DND-41 (cell line): ENCODE measurements at regions not wholly inside any gene's neighbourhood (a gene's known extent, or its start where the extent isn't known, plus 50 kb on each side); places are given as distances from the start of the nearest gene placed in this dataset.

Experiments
- CTCF ChIP-seq: IDR thresholded peaks from 2 replicates; pipeline ENCODE4 v1.5.1; 2012; ENCODE audit warnings: borderline replicate concordance, low read length, moderate library complexity, mild to moderate bottlenecking; ENCODE audit not compliant: poor library complexity, severe bottlenecking; ENCODE audit errors: extremely low read depth
- EZH2 ChIP-seq: IDR thresholded peaks from 3 replicates; pipeline ENCODE4 v1.6.1; 2012; ENCODE audit warnings: borderline replicate concordance, low read depth, mild to moderate bottlenecking, moderate library complexity, low read length, inconsistent platforms; ENCODE audit not compliant: severe bottlenecking

- no peak for TF ChIP-seq CTCF
- TF ChIP-seq EZH2 = no peak
These were observed 161.6 kb upstream of the PTBP2 start for GRCh38 chr1:96559707-96560596.
